SU-DHL-6 (cell line): ENCODE measurements at regions not wholly inside any gene's neighbourhood (a gene's known extent, or its start where the extent isn't known, plus 50 kb on each side); places are given as distances from the start of the nearest gene placed in this dataset.

ENCODE experiments used
- H2AFZ ChIP-seq: fragments of 200-600 bp; sonication (generic); 2 replicates; pipeline ENCODE4 v1.6.1; 2014; ENCODE audit warnings: low read depth, mild to moderate bottlenecking, moderate library complexity, mixed read lengths, antibody characterized with exemption, low read length; ENCODE audit not compliant: severe bottlenecking
- H3F3A ChIP-seq: fragments of 200-600 bp; shearing (Covaris generic); 2 replicates; pipeline ENCODE4 v1.6.0; 2016; ENCODE audit warnings: antibody characterized with exemption, mild to moderate bottlenecking; ENCODE audit not compliant: insufficient read depth
- H3K27ac ChIP-seq: fragments of 200-600 bp; sonication (generic); 2 replicates; pipeline ENCODE4 v1.5.1; 2016; ENCODE audit warnings: low read depth, mild to moderate bottlenecking, low read length, moderate library complexity, mixed read lengths
- H3K27me3 ChIP-seq: fragments of 200-600 bp; sonication (generic), shearing (Covaris generic); 2 replicates; pipeline ENCODE4 v1.6.0; 2014; ENCODE audit warnings: mild to moderate bottlenecking, low read length
- H3K36me3 ChIP-seq: fragments of 200-600 bp; sonication (generic); 2 replicates; pipeline ENCODE4 v1.6.1; 2014; ENCODE audit warnings: mild to moderate bottlenecking, low read length, mixed read lengths
- H3K4me2 ChIP-seq: fragments of 300-600, 200-600 bp; shearing (Covaris generic), sonication (generic); 2 replicates; pipeline ENCODE4 v1.6.0; 2014; ENCODE audit warnings: low read length, low read depth, mild to moderate bottlenecking; ENCODE audit not compliant: poor library complexity, severe bottlenecking
- H3K4me3 ChIP-seq: fragments of 200-600 bp; sonication (generic); 2 replicates; pipeline ENCODE4 v1.5.1; 2014; ENCODE audit warnings: antibody characterized with exemption, low read length, mild to moderate bottlenecking, mixed read lengths; ENCODE audit not compliant: insufficient read depth, poor library complexity, severe bottlenecking
- H3K79me2 ChIP-seq: fragments of 200-600 bp; sonication (generic); 2 replicates; pipeline ENCODE4 v1.6.1; 2014; ENCODE audit warnings: mild to moderate bottlenecking, low read length, moderate library complexity; ENCODE audit not compliant: insufficient read depth
- H3K9ac ChIP-seq: fragments of 200-600 bp; sonication (generic); 2 replicates; pipeline ENCODE4 v1.7.0; 2014; ENCODE audit warnings: mild to moderate bottlenecking, low read length
- H3K9me2 ChIP-seq: fragments of 200-600 bp; sonication (generic); replicated peaks from 2 replicates; pipeline ENCODE4 v1.6.1; 2014; ENCODE audit warnings: low read length; ENCODE audit not compliant: insufficient read depth
- H3K9me3 ChIP-seq: fragments of 200-600 bp; sonication (generic); 2 replicates; pipeline ENCODE4 v1.6.1; 2014; ENCODE audit warnings: low read length, mixed read lengths; ENCODE audit not compliant: insufficient read depth
- H4K20me1 ChIP-seq: fragments of 200-600 bp; sonication (generic); 2 replicates; pipeline ENCODE4 v1.6.1; 2014; ENCODE audit warnings: low read depth, mild to moderate bottlenecking, antibody characterized with exemption, low read length, moderate library complexity, mixed read lengths
- CTCF ChIP-seq: fragments of 200-600 bp; sonication (generic); IDR thresholded peaks from one replicate; pipeline ENCODE4 v1.5.1; 2017; ENCODE audit warnings: antibody characterized with exemption, mild to moderate bottlenecking, low read length, moderate library complexity; ENCODE audit not compliant: insufficient read depth, poor library complexity, severe bottlenecking
- EZH2phosphoT487 ChIP-seq: fragments of 200-600 bp; sonication (generic), shearing (Covaris generic); conservative IDR thresholded peaks from 2 replicates; pipeline ENCODE4 v1.6.1; 2018; ENCODE audit warnings: mild to moderate bottlenecking, antibody characterized with exemption, low read length, moderate library complexity, mixed read lengths

DNA sequence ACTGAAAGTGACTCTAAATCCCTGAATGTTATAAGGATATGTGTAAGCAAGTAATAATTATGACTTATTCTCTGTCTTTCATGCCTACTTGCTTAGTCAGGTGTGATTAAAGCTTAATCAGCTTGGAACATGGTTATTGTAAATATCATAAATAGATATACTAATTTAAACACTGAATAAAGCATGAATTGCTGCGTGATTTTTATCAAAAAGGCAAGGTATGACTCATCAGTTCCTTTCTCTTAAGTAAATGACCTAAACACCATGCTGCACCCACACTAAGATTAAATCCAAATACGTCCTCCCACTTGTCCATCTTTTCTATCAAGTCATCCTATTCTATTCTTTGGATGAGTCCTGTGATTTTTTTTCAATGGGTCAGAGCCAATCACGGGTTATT, 124.6 kb upstream of the MTAP start:
- Histone ChIP-seq H2AFZ (no peak overlapping the region), H3K27ac (no peak overlapping the region), H3F3A (no peaks in the 10 kb centered on the region), H3K27me3 (no peaks in the 10 kb centered on the region), H3K4me3 (no peak overlapping the region), H3K9ac (no peak overlapping the region), H3K9me3 (no peaks in the 10 kb centered on the region), H3K4me2 (no peak overlapping the region), H3K79me2 (no peaks in the 10 kb centered on the region), H3K36me3 (no peaks in the 10 kb centered on the region), H3K9me2 (no peaks in the 10 kb centered on the region), H4K20me1 (peaks cover 3% of the 10 kb centered on the region; the same call in 1 of the 2 replicates)
- TF ChIP-seq EZH2phosphoT487: no peak
- TF ChIP-seq CTCF: no peak

- no peak overlapping the region for H3K27ac ChIP-seq
- H3K9ac ChIP-seq: no peak overlapping the region
- H3K9me3 ChIP-seq: no peaks in the 10 kb centered on the region
- peaks cover 3% of the 10 kb centered on the region; the same call in 1 of the 2 replicates for H4K20me1 ChIP-seq
- no peak overlapping the region for H3K4me3 ChIP-seq
- H3K9me2 ChIP-seq: no peaks in the 10 kb centered on the region
- H3K4me2 ChIP-seq: no peak overlapping the region
- H3K79me2 ChIP-seq: no peaks in the 10 kb centered on the region
- no peaks in the 10 kb centered on the region for H3F3A ChIP-seq
- H3K36me3 ChIP-seq: no peaks in the 10 kb centered on the region
- no peak overlapping the region for H2AFZ ChIP-seq
- no peaks in the 10 kb centered on the region for H3K27me3 ChIP-seq
- TF ChIP-seq EZH2phosphoT487 (no peak), CTCF (no peak)
Observed at GRCh38 chr9:21679432-21679831, 123.0 kb upstream of the MTAP start.

DNA sequence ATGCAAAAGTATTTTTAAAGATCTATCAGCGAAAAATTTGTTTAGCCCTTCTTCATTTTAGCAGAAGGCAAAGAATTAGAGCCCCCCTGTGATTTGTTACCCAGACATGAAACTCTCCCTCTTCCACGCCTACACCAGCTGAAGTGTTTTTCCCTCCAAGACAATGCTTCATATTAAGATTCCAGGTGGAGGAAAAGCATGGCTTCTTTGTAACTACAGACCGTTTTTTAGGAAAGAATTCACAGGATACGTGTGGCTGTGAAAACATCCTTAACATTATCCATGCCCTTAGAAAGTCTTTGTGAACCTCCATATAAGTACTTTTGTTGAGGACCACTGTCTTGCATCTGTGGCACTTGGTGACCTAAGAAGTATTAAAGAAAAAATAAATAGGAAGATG, 121.8 kb upstream of the MTAP start:
- no peak overlapping the region for H3K27ac ChIP-seq
- no peak overlapping the region for H3K4me3 ChIP-seq
- no peak overlapping the region for H3K4me2 ChIP-seq
- H3K9ac ChIP-seq: no peak overlapping the region
- no peak for TF ChIP-seq CTCF
- TF ChIP-seq EZH2phosphoT487: no peak
- H3K9me3 ChIP-seq: no peaks in the 10 kb centered on the region
- H2AFZ ChIP-seq: no peak overlapping the region
- H3K36me3 ChIP-seq: no peaks in the 10 kb centered on the region
- no peaks in the 10 kb centered on the region for H3K9me2 ChIP-seq
- no peaks in the 10 kb centered on the region for H3K27me3 ChIP-seq
- H3K79me2 ChIP-seq: no peaks in the 10 kb centered on the region
- H3F3A ChIP-seq: no peaks in the 10 kb centered on the region
- H4K20me1 ChIP-seq: peaks cover 3% of the 10 kb centered on the region; the same call in 1 of the 2 replicates
